ENCODE measurements at regions not wholly inside any gene's neighbourhood (a gene's known extent, or its start where the extent isn't known, plus 50 kb on each side); places are given as distances from the start of the nearest gene placed in this dataset.

DNA sequence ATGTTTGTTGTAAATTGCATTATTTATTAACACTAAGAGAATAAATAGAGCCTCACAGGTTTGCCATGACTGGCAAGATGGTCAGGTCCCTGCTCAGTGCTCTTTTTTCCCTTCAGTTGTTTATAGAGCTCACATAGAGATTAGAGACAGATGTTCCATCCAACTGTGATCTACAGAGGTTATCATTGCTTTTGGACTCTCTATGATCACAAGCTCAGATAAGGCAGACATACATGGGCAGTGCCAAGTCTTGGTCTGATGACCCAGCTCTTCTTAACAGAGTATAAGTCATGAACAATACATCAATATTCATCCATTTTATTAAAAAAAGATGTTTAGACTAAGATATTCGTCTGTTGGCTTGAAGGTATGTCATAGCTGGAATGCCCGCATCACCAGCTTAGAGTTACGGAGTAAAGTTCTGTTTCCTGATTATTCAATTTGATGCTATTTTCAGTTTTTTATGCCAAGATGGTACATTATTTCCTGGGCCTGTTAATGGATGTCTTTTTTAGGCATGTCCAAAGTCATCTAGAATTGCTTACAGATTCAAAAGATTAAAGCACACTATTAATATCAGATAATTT is 729.8 kb upstream of the SLC10A2 start:
- no peak overlapping the region for H3K23ac ChIP-seq (ENCODE audit: insufficient read length)
- no peak overlapping the region for H2BK15ac ChIP-seq (ENCODE audit: low read length)
- no peak overlapping the region for H3K56ac ChIP-seq (replicated peaks; ENCODE audit: insufficient read length, low read depth, low read length)
- no peak overlapping the region for H3K18ac ChIP-seq (ENCODE audit: extremely low read depth, low read length)
- ChIA-PET POLR2A (ENCODE audit: partially characterized antibody) (no interaction called here), CTCF (ENCODE audit: partially characterized antibody) (interaction anchor here (0.6 to 1.4 kb wide), 2 partner anchors 11 to 1427 kb away, joined by 3 to 4 read pairs; no protein-coding TSS in a partner anchor)
- H3K79me1 ChIP-seq (ENCODE audit: low read depth, low read length): no peaks in the 10 kb centered on the region
- FAIRE-seq (no peak), DNase-seq (ENCODE audit: low read depth in 1 of 2, low spot score in 2 of 2) (no peak)
- no peak overlapping the region for H3K4me2 ChIP-seq (ENCODE audit: insufficient read depth in 1 of 2, low read depth in 2 of 2, low read length in 2 of 2)
- no peak overlapping the region for H2BK20ac ChIP-seq (ENCODE audit: low read length)
- no peak overlapping the region for H3K27ac ChIP-seq (ENCODE audit: low read depth, low read length)
- no peak overlapping the region for H3K4me3 ChIP-seq (ENCODE audit: extremely low read depth in 1 of 4, insufficient read depth in 2 of 4, low read depth in 3 of 4, low read length in 4 of 4)
- no peak overlapping the region for H3K14ac ChIP-seq (ENCODE audit: insufficient read length)
- H3K4ac ChIP-seq (replicated peaks; ENCODE audit: insufficient read length, low read depth, low read length): no peak overlapping the region
- H3K79me2 ChIP-seq (ENCODE audit: control insufficient read depth in 1 of 2, insufficient read depth in 2 of 2, low read length in 2 of 2): no peaks in the 10 kb centered on the region; a peak in 1 of 4 replicates
- no peak overlapping the region for H2AK5ac ChIP-seq (ENCODE audit: low read depth, low read length)
- H3K23me2 ChIP-seq (ENCODE audit: low read depth, low read length): no peaks in the 10 kb centered on the region
- no peak overlapping the region for H2AFZ ChIP-seq (ENCODE audit: low read length)
- H3K9me3 ChIP-seq (ENCODE audit: insufficient read depth in 2 of 2, low read depth in 1 of 2, low read length in 1 of 2): no peaks in the 10 kb centered on the region
- no peak overlapping the region for H2BK12ac ChIP-seq (ENCODE audit: low read depth, low read length)
- H3K27me3 ChIP-seq (replicated peaks in 1 of 4; ENCODE audit: control insufficient read depth in 3 of 4, extremely low read depth in 1 of 4, insufficient read depth in 3 of 4, low read length in 3 of 4): peaks cover 0 to 2% (median 0%) of the 10 kb centered on the region in 4 experiments; a peak in 1 of 7 replicates
- 85% methylated on average over 3 of the region's 3 CpGs; no CpG with 5 or more reads in 1 of the 2 experiments for WGBS, 2 experiments (ENCODE audit: extremely low coverage in 1 of 2, insufficient coverage in 1 of 2, insufficient read length in 1 of 2, insufficient replicate concordance in 2 of 2, low coverage in 1 of 2, low lambda C conversion rate in 2 of 2, missing lambda C conversion rate in 1 of 2)
- no peak overlapping the region for H2BK5ac ChIP-seq (ENCODE audit: low read depth, low read length)
- no peak overlapping the region for H3K9ac ChIP-seq (replicated peaks in 1 of 4; ENCODE audit: extremely low read depth in 1 of 4, low read depth in 3 of 4, low read length in 3 of 4)
- H3K4me1 ChIP-seq (replicated peaks in 1 of 4; ENCODE audit: control insufficient read depth in 3 of 4, insufficient read depth in 4 of 4, low read length in 3 of 4): no peaks in the 10 kb centered on the region
- H4K91ac ChIP-seq (replicated peaks; ENCODE audit: insufficient read length, low read length): no peak overlapping the region
- no peaks in the 10 kb centered on the region for H3K36me3 ChIP-seq (ENCODE audit: control insufficient read depth in 2 of 4, insufficient read depth in 4 of 4, low read length in 3 of 4)
- H2BK120ac ChIP-seq (replicated peaks; ENCODE audit: low read depth, low read length): no peak overlapping the region
- no peak overlapping the region for H4K8ac ChIP-seq (ENCODE audit: extremely low read depth, insufficient read depth, low read length)
- no peak overlapping the region for H4K5ac ChIP-seq (ENCODE audit: insufficient read length, low read depth, low read length)
- H4K20me1 ChIP-seq (replicated peaks in 1 of 2; ENCODE audit: control insufficient read depth in 1 of 2, insufficient read depth in 2 of 2, low read length in 2 of 2): no peaks in the 10 kb centered on the region
- TF ChIP-seq, protein P1, sequence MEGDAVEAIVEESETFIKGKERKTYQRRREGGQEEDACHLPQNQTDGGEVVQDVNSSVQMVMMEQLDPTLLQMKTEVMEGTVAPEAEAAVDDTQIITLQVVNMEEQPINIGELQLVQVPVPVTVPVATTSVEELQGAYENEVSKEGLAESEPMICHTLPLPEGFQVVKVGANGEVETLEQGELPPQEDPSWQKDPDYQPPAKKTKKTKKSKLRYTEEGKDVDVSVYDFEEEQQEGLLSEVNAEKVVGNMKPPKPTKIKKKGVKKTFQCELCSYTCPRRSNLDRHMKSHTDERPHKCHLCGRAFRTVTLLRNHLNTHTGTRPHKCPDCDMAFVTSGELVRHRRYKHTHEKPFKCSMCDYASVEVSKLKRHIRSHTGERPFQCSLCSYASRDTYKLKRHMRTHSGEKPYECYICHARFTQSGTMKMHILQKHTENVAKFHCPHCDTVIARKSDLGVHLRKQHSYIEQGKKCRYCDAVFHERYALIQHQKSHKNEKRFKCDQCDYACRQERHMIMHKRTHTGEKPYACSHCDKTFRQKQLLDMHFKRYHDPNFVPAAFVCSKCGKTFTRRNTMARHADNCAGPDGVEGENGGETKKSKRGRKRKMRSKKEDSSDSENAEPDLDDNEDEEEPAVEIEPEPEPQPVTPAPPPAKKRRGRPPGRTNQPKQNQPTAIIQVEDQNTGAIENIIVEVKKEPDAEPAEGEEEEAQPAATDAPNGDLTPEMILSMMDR (IDR thresholded peaks at IDR 0.05; ENCODE audit: control extremely low read depth in 1 of 3, insufficient read depth in 1 of 3, low read depth in 1 of 3, low read length in 3 of 3): no peak
- TF ChIP-seq, protein P2, sequence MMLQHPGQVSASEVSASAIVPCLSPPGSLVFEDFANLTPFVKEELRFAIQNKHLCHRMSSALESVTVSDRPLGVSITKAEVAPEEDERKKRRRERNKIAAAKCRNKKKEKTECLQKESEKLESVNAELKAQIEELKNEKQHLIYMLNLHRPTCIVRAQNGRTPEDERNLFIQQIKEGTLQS (IDR thresholded peaks at IDR 0.05; ENCODE audit: insufficient read depth, low read depth, low read length): no peak
- TF ChIP-seq ASH2L (IDR thresholded peaks at IDR 0.05; ENCODE audit: low read length) (no peak), NRF1 (IDR thresholded peaks at IDR 0.05; ENCODE audit: low read depth, low read length) (no peak), KDM1A (IDR thresholded peaks at IDR 0.05; ENCODE audit: borderline replicate concordance, low read length) (no peak), EZH2 (IDR thresholded peaks at IDR 0.05; ENCODE audit: low read depth, low read length, severe bottlenecking) (no peak), CBX8 (IDR thresholded peaks at IDR 0.05; ENCODE audit: borderline replicate concordance, low read depth, low read length) (no peak)
- TF ChIP-seq, protein P3, sequence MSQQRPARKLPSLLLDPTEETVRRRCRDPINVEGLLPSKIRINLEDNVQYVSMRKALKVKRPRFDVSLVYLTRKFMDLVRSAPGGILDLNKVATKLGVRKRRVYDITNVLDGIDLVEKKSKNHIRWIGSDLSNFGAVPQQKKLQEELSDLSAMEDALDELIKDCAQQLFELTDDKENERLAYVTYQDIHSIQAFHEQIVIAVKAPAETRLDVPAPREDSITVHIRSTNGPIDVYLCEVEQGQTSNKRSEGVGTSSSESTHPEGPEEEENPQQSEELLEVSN (IDR thresholded peaks at IDR 0.05): no peak
- TF ChIP-seq, protein P4, sequence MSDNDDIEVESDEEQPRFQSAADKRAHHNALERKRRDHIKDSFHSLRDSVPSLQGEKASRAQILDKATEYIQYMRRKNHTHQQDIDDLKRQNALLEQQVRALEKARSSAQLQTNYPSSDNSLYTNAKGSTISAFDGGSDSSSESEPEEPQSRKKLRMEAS (IDR thresholded peaks at IDR 0.05): no peak
